ENCODE measurements at regions not wholly inside any gene's neighbourhood (a gene's known extent, or its start where the extent isn't known, plus 50 kb on each side); places are given as distances from the start of the nearest gene placed in this dataset.

DNA sequence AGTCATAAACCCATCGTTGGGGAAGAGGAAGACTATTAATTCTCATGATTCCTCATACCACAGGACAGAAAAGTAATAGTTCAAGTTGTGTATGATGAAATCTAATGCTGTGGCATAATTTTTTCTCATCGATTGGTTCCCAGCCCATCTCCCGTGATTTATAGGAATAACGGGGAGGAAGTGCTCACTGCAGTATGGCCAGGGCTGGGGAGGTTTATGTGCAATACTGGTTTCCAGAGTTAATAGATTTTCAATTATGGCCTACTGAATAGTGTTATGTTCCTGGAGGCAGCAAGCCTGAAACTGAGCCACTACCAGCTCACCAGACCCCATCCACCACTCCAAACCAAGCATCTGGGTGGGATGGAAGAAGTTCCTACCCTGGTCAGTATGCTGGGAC is 147.1 kb upstream of the NCAM1 start:
- TF ChIP-seq, protein P1, sequence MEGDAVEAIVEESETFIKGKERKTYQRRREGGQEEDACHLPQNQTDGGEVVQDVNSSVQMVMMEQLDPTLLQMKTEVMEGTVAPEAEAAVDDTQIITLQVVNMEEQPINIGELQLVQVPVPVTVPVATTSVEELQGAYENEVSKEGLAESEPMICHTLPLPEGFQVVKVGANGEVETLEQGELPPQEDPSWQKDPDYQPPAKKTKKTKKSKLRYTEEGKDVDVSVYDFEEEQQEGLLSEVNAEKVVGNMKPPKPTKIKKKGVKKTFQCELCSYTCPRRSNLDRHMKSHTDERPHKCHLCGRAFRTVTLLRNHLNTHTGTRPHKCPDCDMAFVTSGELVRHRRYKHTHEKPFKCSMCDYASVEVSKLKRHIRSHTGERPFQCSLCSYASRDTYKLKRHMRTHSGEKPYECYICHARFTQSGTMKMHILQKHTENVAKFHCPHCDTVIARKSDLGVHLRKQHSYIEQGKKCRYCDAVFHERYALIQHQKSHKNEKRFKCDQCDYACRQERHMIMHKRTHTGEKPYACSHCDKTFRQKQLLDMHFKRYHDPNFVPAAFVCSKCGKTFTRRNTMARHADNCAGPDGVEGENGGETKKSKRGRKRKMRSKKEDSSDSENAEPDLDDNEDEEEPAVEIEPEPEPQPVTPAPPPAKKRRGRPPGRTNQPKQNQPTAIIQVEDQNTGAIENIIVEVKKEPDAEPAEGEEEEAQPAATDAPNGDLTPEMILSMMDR (IDR thresholded peaks at IDR 0.05) = no peak
- no peak for TF ChIP-seq POLR2A (IDR thresholded peaks at IDR 0.05)
